ENCODE measurements at regions not wholly inside any gene's neighbourhood (a gene's known extent, or its start where the extent isn't known, plus 50 kb on each side); places are given as distances from the start of the nearest gene placed in this dataset.

DNA sequence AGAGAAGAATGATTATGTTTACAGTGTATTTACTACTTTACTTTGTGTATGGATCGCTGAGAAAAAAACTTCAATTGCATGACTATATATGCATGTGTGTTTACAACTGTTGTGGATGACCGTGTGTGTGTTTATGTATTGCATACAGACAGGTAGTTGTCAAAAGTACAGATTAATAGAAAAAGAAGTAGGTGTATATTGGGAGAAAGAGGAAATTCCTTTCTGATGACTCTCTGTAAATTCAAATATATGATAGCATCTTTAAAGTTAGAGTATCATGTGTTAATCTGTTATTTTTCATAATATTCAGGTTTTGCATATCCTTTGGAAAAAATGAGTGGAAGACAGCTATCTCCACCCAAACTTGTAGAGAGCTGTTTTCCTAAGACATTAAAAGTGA lies 160.4 kb upstream of the AGR3 start:
- TF ChIP-seq, protein P1, sequence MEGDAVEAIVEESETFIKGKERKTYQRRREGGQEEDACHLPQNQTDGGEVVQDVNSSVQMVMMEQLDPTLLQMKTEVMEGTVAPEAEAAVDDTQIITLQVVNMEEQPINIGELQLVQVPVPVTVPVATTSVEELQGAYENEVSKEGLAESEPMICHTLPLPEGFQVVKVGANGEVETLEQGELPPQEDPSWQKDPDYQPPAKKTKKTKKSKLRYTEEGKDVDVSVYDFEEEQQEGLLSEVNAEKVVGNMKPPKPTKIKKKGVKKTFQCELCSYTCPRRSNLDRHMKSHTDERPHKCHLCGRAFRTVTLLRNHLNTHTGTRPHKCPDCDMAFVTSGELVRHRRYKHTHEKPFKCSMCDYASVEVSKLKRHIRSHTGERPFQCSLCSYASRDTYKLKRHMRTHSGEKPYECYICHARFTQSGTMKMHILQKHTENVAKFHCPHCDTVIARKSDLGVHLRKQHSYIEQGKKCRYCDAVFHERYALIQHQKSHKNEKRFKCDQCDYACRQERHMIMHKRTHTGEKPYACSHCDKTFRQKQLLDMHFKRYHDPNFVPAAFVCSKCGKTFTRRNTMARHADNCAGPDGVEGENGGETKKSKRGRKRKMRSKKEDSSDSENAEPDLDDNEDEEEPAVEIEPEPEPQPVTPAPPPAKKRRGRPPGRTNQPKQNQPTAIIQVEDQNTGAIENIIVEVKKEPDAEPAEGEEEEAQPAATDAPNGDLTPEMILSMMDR (IDR thresholded peaks at IDR 0.05; ENCODE audit: low read length): no peak
- no peak for TF ChIP-seq EZH2 (IDR thresholded peaks at IDR 0.05; ENCODE audit: borderline replicate concordance, low read length)
